NCI-H187 (cell line): ENCODE measurements at regions not wholly inside any gene's neighbourhood (a gene's known extent, or its start where the extent isn't known, plus 50 kb on each side); places are given as distances from the start of the nearest gene placed in this dataset.

ENCODE experiments used
- DNase-seq, 2 experiments: peaks; one replicate each; lab custom pipeline; 2025; lab: John Stamatoyannopoulos, UW

- no peak for DNase-seq
These were observed 49.9 kb upstream of the MAFB start for GRCh38 chr20:40738976-40739375.

GRCh38 chr20:40739841-40740240 lies 50.8 kb upstream of the MAFB start:
- DNase-seq: no peak

GRCh38 chr20:40741507-40742106 lies 52.6 kb upstream of the MAFB start:
- DNase-seq: no peak

- no peak for DNase-seq
These were observed 54.2 kb upstream of the MAFB start for GRCh38 chr20:40743141-40743775.

GRCh38 chr20:40744072-40744817 lies 55.2 kb upstream of the MAFB start:
- no peak for DNase-seq

- no peak for DNase-seq
These were observed 55.8 kb upstream of the MAFB start for GRCh38 chr20:40744818-40745175.

GRCh38 chr20:40746251-40746650 lies 57.2 kb upstream of the MAFB start:
- DNase-seq: no peak

- no peak for DNase-seq
These were observed 59.1 kb upstream of the MAFB start for GRCh38 chr20:40748182-40748581.

GRCh38 chr20:40749985-40750506 lies 61.0 kb upstream of the MAFB start:
- DNase-seq: no peak

GRCh38 chr20:40750541-40751035 lies 61.6 kb upstream of the MAFB start:
- no peak for DNase-seq

GRCh38 chr20:40753472-40753871 lies 64.4 kb upstream of the MAFB start:
- no peak for DNase-seq

GRCh38 chr20:40754339-40754943 lies 65.4 kb upstream of the MAFB start:
- no peak for DNase-seq

- no peak for DNase-seq
These were observed 68.1 kb upstream of the MAFB start for GRCh38 chr20:40757087-40757486.

- DNase-seq: no peak
These were observed 69.8 kb upstream of the MAFB start for GRCh38 chr20:40758790-40759189.

- DNase-seq: no peak
These were observed 71.4 kb upstream of the MAFB start for GRCh38 chr20:40760399-40760798.

GRCh38 chr20:40763646-40764295 lies 74.7 kb upstream of the MAFB start:
- DNase-seq: no peak

- DNase-seq: no peak
These were observed 76.9 kb upstream of the MAFB start for GRCh38 chr20:40765814-40766480.

- no peak for DNase-seq
These were observed 78.0 kb upstream of the MAFB start for GRCh38 chr20:40766790-40767614.

- no peak for DNase-seq
These were observed 78.5 kb upstream of the MAFB start for GRCh38 chr20:40767615-40767924.

- DNase-seq: no peak
These were observed 79.1 kb upstream of the MAFB start for GRCh38 chr20:40768105-40768504.
